ENCODE measurements at regions not wholly inside any gene's neighbourhood (a gene's known extent, or its start where the extent isn't known, plus 50 kb on each side); places are given as distances from the start of the nearest gene placed in this dataset.

- TF ChIP-seq CTCF (IDR thresholded peaks at IDR 0.05; ENCODE audit: insufficient read depth, low read depth, low read length) (no peak), EZH2 (IDR thresholded peaks at IDR 0.05; ENCODE audit: insufficient read depth, low read length) (no peak)
These were observed 434.8 kb downstream of the LMO4 start for GRCh38 chr1:87763483-87763882.
